NCI-H2196 (cell line): ENCODE measurements at regions not wholly inside any gene's neighbourhood (a gene's known extent, or its start where the extent isn't known, plus 50 kb on each side); places are given as distances from the start of the nearest gene placed in this dataset.

ENCODE experiments used
- DNase-seq: peaks from one replicate; lab custom pipeline; 2025; ENCODE audit not compliant: unreplicated experiment; lab: John Stamatoyannopoulos, UW

DNA sequence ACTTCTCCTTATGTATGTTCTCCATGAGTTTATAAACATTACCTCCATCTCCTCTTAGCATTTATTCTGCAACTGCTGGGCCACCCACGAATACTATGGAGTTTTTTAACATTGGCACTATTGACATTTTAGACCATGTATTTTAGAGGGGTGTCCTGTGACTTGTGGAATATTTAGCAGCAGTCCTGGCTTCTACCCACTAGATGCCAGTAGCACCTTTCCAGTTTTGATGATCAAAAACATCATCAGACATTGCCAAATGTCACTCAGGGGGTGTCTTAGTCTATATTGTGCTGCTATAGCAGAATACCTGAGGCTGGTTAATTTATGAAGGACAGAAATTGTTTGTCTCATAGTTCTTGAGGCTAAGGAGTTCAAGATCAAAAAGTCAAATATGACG, 187.5 kb upstream of the RORB start:
- DNase-seq: no peak

DNA sequence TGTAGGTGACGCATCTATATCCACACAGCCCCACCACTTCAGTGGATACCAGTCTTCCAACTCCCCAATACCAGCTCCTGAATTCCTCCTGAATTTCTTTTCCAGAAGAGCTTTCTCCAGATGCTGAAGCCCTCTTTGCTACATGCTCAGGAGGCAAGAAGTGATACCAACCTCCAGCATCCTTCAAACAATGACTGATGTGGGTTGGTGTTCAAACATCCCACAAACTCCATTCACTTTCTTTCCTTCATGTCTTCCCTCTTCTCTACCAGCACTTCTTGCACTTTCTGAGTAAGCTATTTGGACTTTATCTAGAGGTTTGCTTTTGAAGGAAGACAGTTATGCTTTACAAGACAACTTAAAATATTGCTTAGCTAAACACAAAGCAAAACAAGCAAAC, 179.9 kb upstream of the RORB start:
- DNase-seq: no peak

- no peak for DNase-seq
Measured at GRCh38 chr9:74321396-74321795, 175.7 kb upstream of the RORB start.

DNA sequence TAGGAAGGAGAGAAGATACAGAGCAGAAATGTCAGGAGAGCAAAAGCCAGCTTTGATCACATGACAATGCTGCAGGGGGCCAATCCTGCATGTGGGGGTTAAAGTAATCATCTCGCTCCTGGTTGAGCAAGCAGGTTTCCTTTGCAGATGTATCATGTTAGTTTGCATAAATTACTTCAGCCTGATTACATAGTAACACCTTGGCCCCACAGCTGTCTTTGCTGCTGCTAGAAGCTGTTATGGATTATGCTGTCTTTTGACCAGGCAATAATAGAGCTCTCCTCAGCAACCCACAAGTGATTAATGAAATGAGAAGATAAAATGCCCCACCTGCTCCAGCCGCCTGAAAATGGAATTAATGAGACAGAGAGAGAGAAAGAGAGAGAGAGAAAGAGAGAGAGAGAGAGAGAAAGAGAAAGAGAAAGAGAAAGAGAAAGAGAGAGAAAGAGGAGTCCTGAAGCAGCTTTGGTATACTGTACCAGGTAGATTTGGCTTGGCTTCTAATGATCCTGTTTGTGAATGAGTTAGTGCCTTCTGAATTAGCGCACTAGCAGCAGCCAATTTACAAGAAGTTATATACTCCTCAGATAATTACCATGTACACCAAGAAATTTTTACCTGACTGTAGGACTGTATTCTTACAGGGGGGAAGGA, 174.3 kb upstream of the RORB start:
- no peak for DNase-seq

- DNase-seq: no peak
Measured at GRCh38 chr9:74330487-74331214, 166.5 kb upstream of the RORB start.

DNA sequence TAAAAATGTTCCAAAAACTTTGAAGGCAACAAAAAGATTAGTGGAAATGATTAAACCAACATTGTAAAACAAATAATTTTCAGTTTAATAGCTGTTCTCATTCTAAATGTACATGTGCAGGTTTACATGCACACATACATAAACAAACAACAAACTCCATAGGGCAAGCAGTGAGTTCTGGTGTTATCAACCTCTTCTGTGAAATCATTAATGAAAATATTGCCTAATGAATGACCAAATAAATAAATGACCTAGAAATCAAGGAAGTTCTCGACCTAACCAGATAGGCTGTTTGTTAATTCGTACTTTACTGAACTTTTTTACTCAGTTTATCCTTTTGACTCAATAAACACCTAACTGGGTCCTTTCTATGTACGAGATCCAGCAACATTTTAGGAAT, 165.5 kb upstream of the RORB start:
- no peak for DNase-seq

GRCh38 chr9:74333384-74334032, 163.6 kb upstream of the RORB start:
- DNase-seq: no peak

GRCh38 chr9:74334271-74334670, 162.9 kb upstream of the RORB start:
- DNase-seq: no peak

- DNase-seq: no peak
Measured at GRCh38 chr9:74336161-74336560, 161.0 kb upstream of the RORB start.

DNA sequence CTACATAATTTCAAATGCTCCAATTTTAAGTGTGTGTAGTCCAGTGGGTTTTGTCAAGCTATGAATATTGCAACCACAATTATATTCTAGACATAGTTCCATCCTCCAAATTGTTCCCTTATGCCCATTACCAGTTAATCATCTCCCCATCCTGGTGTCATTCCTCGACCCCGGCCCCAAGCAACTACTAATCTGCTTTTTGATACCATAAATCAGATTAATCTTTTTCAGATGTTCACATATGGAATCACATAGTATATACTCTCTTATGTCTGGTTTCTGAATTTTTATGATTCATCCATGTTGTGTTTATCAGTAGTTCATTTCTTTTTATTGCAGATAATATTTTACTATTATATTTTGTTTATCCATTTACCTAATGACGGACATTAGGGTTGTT, 148.4 kb upstream of the RORB start:
- no peak for DNase-seq

DNA sequence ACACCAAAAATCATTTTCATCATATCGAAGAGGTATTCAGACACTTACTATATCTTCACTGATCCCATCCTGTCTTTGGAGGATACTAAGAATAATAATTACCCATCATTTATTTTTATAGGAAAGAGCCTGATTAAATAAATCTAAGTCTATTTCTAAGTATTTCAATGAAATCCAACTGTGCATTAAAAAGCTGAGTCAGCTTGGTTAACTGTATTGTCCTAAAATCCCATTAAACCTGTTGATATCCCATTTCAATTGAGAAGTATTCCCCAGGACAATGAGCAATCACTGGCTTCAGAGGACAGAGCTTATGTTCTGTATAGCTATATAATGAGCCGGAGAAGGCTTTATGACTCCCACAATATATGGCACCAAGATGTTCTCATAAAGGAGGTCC, 142.0 kb upstream of the RORB start:
- no peak for DNase-seq

GRCh38 chr9:74357577-74357976, 139.6 kb upstream of the RORB start:
- DNase-seq: no peak

GRCh38 chr9:74358959-74359358, 138.2 kb upstream of the RORB start:
- no peak for DNase-seq

DNA sequence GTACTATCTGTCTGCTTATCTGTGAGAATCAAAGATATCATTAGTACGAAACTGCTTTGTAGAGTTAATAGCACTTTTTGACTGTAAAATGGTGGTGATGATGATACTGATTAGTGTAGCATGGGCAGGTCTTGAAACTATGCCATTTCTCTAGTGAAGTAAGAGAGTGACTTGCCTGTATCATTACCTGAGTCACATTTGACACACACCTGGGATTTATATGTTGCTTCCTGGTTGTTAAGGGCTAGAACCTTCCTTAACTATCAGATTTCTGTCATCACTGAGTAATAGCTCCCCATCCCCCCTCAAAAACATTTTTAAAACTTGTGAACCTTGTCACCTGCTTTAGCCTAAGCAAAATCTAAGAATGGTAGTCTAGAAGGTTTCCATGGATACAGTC, 135.6 kb upstream of the RORB start:
- no peak for DNase-seq

- DNase-seq: no peak
Measured at GRCh38 chr9:74362423-74362822, 134.7 kb upstream of the RORB start.

DNA sequence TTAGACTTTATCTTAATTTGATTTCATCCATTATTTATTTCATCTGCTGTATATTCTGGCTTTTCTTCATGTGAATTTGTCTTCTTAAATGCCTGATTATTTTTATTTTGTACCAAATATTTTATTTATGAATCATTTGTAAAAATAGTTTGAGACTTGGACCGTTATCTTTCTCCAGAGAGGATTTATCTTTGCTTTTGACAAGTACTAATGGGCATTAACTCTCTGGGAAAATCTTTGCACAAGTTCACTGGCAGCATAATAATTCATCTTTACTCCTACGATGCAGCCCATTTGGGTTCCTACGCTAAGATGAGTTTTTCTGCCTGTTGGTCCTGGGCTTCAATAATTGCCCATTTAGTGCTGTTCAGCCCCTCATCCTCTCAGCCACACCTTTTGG, 131.0 kb upstream of the RORB start:
- no peak for DNase-seq

GRCh38 chr9:74369844-74370243, 127.3 kb upstream of the RORB start:
- no peak for DNase-seq

GRCh38 chr9:74373348-74373747, 123.8 kb upstream of the RORB start:
- no peak for DNase-seq

GRCh38 chr9:74379718-74380117, 117.4 kb upstream of the RORB start:
- DNase-seq: peak; percentile 20

DNA sequence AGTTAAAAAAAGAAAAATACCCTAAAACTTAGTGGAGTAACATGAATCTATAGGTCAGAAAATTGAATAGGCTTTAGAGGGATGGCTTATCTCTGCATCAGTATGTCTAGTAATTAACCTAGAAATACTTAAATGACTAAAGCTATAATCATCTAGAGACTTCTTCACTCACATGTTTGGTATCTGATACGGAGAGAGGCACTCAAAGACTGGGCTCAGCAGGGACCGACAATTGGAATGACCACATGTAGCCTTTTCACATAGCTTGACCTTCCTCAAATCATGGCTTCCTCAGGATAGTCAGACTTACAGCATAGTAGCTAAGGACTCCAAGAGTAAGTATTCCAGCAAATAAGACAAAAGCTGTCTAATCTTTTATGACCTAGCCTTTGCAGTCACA, 105.3 kb upstream of the RORB start:
- no peak for DNase-seq

DNA sequence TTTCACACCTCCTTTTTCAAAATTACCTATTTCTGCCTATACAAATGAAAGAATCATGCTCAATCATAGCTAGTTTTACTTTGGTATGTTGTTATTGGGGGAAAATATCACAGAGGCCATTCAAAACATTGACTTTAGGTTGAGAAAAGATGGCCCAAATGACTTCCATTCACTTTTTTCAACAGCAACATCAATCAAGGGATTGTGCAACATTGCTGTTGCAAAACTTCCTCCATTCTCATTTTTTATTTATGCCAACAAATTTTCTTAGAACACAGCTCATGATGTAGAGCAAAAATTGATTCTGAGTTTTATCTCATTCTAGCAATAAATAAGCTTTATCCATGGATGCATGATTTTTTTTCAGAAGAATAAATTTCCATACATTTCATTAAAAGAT, 93.6 kb upstream of the RORB start:
- no peak for DNase-seq

GRCh38 chr9:74404620-74405019, 92.5 kb upstream of the RORB start:
- DNase-seq: no peak
